Body of pancreas (tissue), 4 donors: ENCODE measurements at regions not wholly inside any gene's neighbourhood (a gene's known extent, or its start where the extent isn't known, plus 50 kb on each side); places are given as distances from the start of the nearest gene placed in this dataset.

Source experiments
- POLR2A ChIP-seq, 3 donors: fragments of 450-650 bp; IDR thresholded peaks; one replicate each; pipeline ENCODE4 v1.6.1; 2016; ENCODE audit warnings: antibody characterized with exemption in 3 of 3, mild to moderate bottlenecking in 2 of 3
- TF ChIP-seq, protein P1 (sequence below), 7 experiments: fragments of 450-650 bp in 4 of 7; fragments of 200-600 bp in 3 of 7; sonication (generic) in 3 of 7; IDR thresholded peaks; one replicate each; pipeline ENCODE4 v1.5.1; 2016 to 2019; ENCODE audit warnings: antibody characterized with exemption in 7 of 7

DNA sequence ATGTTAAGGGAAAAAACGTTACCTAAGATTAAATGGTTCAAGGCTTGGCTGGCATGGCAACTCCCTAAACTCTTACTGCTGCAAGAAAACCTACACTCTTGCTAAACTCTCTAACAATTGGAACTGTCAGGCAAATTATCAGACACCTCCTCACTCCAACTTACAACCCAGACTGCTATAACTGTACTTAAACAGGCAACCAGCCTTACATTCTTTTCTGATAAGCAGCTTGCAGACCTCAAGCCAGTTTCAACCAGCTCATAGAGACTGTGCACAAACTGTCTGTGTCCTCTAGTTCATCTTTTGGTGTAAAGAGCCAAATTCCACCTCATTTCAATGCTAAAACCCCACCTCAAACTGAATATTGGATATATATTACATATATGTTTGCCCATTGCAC lies 504.9 kb downstream of the UBE2NL start:
- TF ChIP-seq, protein P1, sequence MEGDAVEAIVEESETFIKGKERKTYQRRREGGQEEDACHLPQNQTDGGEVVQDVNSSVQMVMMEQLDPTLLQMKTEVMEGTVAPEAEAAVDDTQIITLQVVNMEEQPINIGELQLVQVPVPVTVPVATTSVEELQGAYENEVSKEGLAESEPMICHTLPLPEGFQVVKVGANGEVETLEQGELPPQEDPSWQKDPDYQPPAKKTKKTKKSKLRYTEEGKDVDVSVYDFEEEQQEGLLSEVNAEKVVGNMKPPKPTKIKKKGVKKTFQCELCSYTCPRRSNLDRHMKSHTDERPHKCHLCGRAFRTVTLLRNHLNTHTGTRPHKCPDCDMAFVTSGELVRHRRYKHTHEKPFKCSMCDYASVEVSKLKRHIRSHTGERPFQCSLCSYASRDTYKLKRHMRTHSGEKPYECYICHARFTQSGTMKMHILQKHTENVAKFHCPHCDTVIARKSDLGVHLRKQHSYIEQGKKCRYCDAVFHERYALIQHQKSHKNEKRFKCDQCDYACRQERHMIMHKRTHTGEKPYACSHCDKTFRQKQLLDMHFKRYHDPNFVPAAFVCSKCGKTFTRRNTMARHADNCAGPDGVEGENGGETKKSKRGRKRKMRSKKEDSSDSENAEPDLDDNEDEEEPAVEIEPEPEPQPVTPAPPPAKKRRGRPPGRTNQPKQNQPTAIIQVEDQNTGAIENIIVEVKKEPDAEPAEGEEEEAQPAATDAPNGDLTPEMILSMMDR (IDR thresholded peaks at IDR 0.05) = no peak
- TF ChIP-seq POLR2A (IDR thresholded peaks at IDR 0.05) = no peak
